Glutamatergic neuron (in vitro differentiated cells): ENCODE measurements at regions not wholly inside any gene's neighbourhood (a gene's known extent, or its start where the extent isn't known, plus 50 kb on each side); places are given as distances from the start of the nearest gene placed in this dataset.

ENCODE experiments used
- DNase-seq: peaks from one replicate; pipeline ENCODE4 v3.0.0; 2022
- H3K27ac Mint-ChIP-seq: one replicate; pipeline ENCODE4 v1.8.0; 2020; ENCODE audit warnings: mild to moderate bottlenecking, mixed read lengths, inconsistent platforms; ENCODE audit not compliant: unreplicated experiment
- H3K27me3 Mint-ChIP-seq: one replicate; pipeline ENCODE4 v1.8.0; 2020; ENCODE audit warnings: mild to moderate bottlenecking, moderate library complexity, mixed read lengths, inconsistent platforms; ENCODE audit not compliant: unreplicated experiment
- H3K36me3 Mint-ChIP-seq: one replicate; pipeline ENCODE4 v1.8.0; 2020; ENCODE audit warnings: mild to moderate bottlenecking, mixed read lengths, inconsistent platforms; ENCODE audit not compliant: unreplicated experiment
- H3K4me1 Mint-ChIP-seq: one replicate; pipeline ENCODE4 v1.8.0; 2020; ENCODE audit warnings: mild to moderate bottlenecking, low read depth, mixed read lengths, inconsistent platforms; ENCODE audit not compliant: unreplicated experiment
- H3K4me3 Mint-ChIP-seq: one replicate; pipeline ENCODE4 v1.8.0; 2020; ENCODE audit warnings: mild to moderate bottlenecking, mixed read lengths, inconsistent platforms; ENCODE audit not compliant: unreplicated experiment
- H3K9me3 Mint-ChIP-seq: one replicate; pipeline ENCODE4 v1.8.0; 2020; ENCODE audit warnings: mild to moderate bottlenecking, moderate library complexity, mixed read lengths, inconsistent platforms; ENCODE audit not compliant: unreplicated experiment
- TF ChIP-seq, protein P1 (sequence below): fragments of 200-600 bp; sonication (generic); IDR thresholded peaks from one replicate; pipeline ENCODE4 v1.5.0; 2021; ENCODE audit not compliant: partially characterized antibody, unreplicated experiment

DNA sequence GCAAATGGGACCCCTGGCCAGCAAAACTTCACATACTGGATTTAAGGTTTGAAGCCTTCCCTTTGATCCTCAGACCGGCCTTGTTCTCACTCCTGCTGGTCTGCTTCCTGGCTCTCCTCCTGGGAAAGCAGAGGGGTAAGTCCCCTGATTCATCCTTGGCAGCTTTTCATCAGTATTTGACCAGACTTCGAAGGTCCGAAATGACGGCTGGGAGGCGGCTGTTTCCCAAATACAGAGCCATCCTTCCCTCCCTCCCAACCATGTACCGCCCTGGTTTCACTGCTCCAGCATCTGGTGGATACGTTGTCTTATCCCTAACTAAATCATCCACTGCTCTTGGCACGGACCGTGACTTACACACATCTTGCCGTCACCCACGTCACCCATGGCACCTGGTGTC, 265.5 kb downstream of the BCOR start:
- no peaks in the 10 kb centered on the region for H3K36me3 Mint-ChIP-seq
- no peak overlapping the region for H3K4me3 Mint-ChIP-seq
- H3K4me1 Mint-ChIP-seq, result peaks cover 7% of the 10 kb centered on the region
- no peak overlapping the region for H3K27ac Mint-ChIP-seq
- TF ChIP-seq, protein P1, sequence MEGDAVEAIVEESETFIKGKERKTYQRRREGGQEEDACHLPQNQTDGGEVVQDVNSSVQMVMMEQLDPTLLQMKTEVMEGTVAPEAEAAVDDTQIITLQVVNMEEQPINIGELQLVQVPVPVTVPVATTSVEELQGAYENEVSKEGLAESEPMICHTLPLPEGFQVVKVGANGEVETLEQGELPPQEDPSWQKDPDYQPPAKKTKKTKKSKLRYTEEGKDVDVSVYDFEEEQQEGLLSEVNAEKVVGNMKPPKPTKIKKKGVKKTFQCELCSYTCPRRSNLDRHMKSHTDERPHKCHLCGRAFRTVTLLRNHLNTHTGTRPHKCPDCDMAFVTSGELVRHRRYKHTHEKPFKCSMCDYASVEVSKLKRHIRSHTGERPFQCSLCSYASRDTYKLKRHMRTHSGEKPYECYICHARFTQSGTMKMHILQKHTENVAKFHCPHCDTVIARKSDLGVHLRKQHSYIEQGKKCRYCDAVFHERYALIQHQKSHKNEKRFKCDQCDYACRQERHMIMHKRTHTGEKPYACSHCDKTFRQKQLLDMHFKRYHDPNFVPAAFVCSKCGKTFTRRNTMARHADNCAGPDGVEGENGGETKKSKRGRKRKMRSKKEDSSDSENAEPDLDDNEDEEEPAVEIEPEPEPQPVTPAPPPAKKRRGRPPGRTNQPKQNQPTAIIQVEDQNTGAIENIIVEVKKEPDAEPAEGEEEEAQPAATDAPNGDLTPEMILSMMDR, result no peak
- DNase-seq, result no peak
- H3K27me3 Mint-ChIP-seq, result no peaks in the 10 kb centered on the region
- H3K9me3 Mint-ChIP-seq, result no peaks in the 10 kb centered on the region

DNA sequence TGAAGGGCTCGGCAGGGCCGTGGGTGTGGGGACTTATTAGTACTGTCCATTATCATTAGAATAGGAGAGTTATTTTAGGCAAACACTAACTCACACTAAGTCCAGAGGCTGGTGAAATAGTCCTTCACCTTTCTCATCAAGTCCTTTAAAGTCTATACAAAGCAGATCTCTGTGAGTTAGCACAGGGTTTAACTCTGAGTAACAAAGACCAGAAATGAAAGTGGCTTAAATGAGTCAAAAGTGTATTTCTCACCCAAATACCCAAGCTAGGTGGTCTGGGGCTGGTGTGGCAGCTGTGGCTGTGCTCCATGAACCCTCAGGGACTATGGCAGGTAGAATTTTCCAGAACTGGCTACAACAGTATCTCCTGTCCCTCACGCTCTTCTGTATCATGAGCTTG, 263.2 kb downstream of the BCOR start:
- no peak overlapping the region for H3K27ac Mint-ChIP-seq
- no peaks in the 10 kb centered on the region for H3K4me1 Mint-ChIP-seq
- DNase-seq, result no peak
- TF ChIP-seq, protein P1, result no peak
- H3K9me3 Mint-ChIP-seq, result no peaks in the 10 kb centered on the region
- H3K4me3 Mint-ChIP-seq, result no peak overlapping the region
- H3K27me3 Mint-ChIP-seq, result no peaks in the 10 kb centered on the region
- no peaks in the 10 kb centered on the region for H3K36me3 Mint-ChIP-seq

DNA sequence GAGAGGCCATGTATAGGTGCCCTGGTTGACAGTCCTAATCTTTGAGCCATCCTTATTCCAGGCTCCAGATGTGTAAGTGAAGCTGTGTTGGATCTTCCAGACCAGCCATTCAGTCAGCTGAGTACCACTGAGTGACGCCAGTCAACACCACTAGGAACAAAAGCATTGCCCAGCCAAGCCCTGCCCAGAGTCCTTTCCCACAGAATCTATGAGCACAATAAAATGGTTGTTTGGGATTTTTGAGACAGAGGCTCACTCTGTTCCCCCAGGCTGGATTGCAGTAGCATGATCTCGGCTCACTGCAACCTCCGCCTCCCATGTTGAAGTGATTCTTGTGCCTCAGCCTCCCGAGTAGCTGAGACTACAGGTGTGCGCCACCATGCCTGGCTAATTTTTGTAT, 262.5 kb downstream of the BCOR start:
- no peak for DNase-seq
- TF ChIP-seq, protein P1, result no peak
- no peaks in the 10 kb centered on the region for H3K9me3 Mint-ChIP-seq
- no peak overlapping the region for H3K4me3 Mint-ChIP-seq
- H3K4me1 Mint-ChIP-seq, result no peaks in the 10 kb centered on the region
- H3K27ac Mint-ChIP-seq, result no peak overlapping the region
- no peaks in the 10 kb centered on the region for H3K36me3 Mint-ChIP-seq
- H3K27me3 Mint-ChIP-seq, result no peaks in the 10 kb centered on the region

DNA sequence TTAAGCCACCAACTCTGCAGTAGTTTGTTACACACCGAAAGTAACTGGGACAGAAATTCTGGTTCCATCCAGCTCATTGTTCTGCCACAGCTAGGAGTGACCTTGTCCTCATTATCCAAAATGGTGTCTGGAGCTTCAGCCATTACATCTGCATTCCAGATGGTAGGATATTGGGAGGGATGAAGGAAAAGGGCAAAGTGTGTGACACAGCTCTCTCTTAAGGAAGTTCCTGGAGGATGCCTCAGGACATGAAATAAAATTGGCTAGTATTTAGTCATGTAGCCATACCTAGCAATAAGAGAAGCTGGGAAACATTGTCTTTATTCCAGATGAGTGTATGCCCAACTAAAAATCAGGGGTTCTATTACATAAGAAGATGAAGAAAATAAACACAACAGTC, 262.0 kb downstream of the BCOR start:
- Mint-ChIP-seq H3K4me1 (peaks cover 3% of the 10 kb centered on the region), H3K9me3 (no peaks in the 10 kb centered on the region), H3K4me3 (no peak overlapping the region), H3K36me3 (no peaks in the 10 kb centered on the region), H3K27me3 (no peaks in the 10 kb centered on the region), H3K27ac (no peak overlapping the region)
- TF ChIP-seq, protein P1, result no peak
- DNase-seq, result no peak

DNA sequence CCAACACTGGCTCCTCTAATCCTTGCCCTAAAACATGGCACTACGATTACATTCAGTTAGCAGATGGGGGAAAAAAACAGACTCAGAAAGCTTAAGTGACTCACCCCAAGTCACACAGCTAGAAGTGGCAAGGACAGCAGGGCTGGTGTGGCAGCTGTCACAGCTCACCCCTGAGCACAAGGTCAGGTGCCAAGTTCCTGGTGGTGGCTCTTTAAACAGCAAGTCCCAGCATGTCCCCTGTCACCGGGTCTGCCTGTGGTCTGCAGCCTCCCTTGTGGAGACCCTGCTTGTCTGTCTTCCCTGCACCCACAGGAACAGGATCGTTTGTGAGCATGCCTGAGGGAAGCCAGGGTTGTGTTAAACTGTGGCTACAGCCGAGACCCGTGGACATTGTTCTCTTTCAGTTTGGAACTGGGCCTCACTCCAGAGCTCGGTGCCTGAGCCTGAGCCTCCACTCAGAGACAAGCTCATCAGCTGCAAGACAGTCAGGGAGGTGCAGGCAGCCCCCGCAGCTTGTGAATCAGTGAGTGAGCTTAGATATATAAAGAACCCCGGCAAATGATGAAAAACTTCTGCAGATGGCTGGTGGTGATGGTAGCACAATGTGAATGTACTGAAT, 260.8 kb downstream of the BCOR start:
- peaks cover 3% of the 10 kb centered on the region for H3K4me1 Mint-ChIP-seq
- no peak for DNase-seq
- no peak overlapping the region for H3K27ac Mint-ChIP-seq
- no peak overlapping the region for H3K4me3 Mint-ChIP-seq
- H3K36me3 Mint-ChIP-seq, result no peaks in the 10 kb centered on the region
- no peaks in the 10 kb centered on the region for H3K27me3 Mint-ChIP-seq
- no peaks in the 10 kb centered on the region for H3K9me3 Mint-ChIP-seq
- TF ChIP-seq, protein P1, result no peak
